ENCODE measurements at regions not wholly inside any gene's neighbourhood (a gene's known extent, or its start where the extent isn't known, plus 50 kb on each side); places are given as distances from the start of the nearest gene placed in this dataset.

DNA sequence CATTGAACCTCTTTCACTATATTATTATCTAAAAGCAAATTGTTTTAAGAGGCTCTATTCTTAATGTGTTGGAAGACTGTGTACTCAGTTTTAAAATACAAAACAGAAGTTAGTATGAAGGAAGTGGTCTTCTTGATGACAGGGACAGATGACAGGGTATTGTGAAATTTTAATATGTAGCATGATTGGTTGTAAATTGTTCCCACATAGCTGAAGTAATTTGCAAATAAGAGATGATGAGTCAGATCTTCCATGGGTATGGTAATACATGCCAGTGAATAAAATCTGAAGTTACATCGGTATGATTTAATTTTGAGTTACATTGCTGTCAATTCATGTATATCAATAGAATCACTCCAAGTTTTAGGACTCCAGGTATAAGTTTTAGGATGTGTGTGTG, 454.8 kb downstream of the AEBP2 start:
- DNase-seq (peak; percentile 31), ATAC-seq (ENCODE audit: low read depth) (no peak)
- whole genome bisulfite sequencing, 2 experiments (ENCODE audit: extremely low coverage in 2 of 2, insufficient read length in 1 of 2): no CpG with 5 or more reads among the region's 1 CpG
- H3K9me1 ChIP-seq (ENCODE audit: insufficient read depth, low read length): no peaks in the 10 kb centered on the region
- H3K4me1 ChIP-seq (ENCODE audit: control insufficient read depth, insufficient read depth, low read length): peaks cover 5% of the 10 kb centered on the region
- H2AK9ac ChIP-seq (replicated peaks; ENCODE audit: low read depth, low read length, poor library complexity): no peak overlapping the region
- ChIA-PET CTCF (interaction anchor here (0.6 to 1.1 kb wide), 2 partner anchors 8 to 27 kb away, joined by 3 to 5 read pairs; no protein-coding TSS in a partner anchor), POLR2A (ENCODE audit: unreplicated experiment) (no interaction called here)
- dilution Hi-C loops (cut with HindIII; ENCODE audit: low sequenced_read_pairs, unreplicated experiment): no loop called here
- H3K79me1 ChIP-seq (ENCODE audit: low read depth in 1 of 2, low read length in 2 of 2): no peaks in the 10 kb centered on the region
- no peak overlapping the region for H3K56ac ChIP-seq (ENCODE audit: extremely low read depth, insufficient read depth, low read length)
- no peak overlapping the region for H3K14ac ChIP-seq (replicated peaks; ENCODE audit: low read depth, low read length)
- H3K23ac ChIP-seq (ENCODE audit: low read depth, low read length): no peak overlapping the region
- no peak overlapping the region for H4K8ac ChIP-seq (ENCODE audit: low read depth in 2 of 2, low read length in 2 of 2)
- no peaks in the 10 kb centered on the region for H3K9me3 ChIP-seq (ENCODE audit: control insufficient read depth, insufficient read depth, low read length)
- no peak overlapping the region for H3K9ac ChIP-seq (ENCODE audit: low read depth, low read length)
- no peak overlapping the region for H2BK120ac ChIP-seq (ENCODE audit: low read depth, low read length)
- H4K91ac ChIP-seq (ENCODE audit: insufficient read depth, low read depth, low read length): no peak overlapping the region
- no peak overlapping the region; the same call in 1 of the 2 replicates for H3K18ac ChIP-seq (ENCODE audit: low read depth, low read length)
- H3K36me3 ChIP-seq (ENCODE audit: control insufficient read depth, insufficient read depth, low read length): no peaks in the 10 kb centered on the region
- no peak overlapping the region for H3K4me3 ChIP-seq (ENCODE audit: insufficient read depth, low read depth, low read length)
- H4K5ac ChIP-seq (ENCODE audit: low read depth, low read length): no peak overlapping the region
- no peak overlapping the region for H2AFZ ChIP-seq (replicated peaks; ENCODE audit: low read length, poor library complexity)
- H3K4ac ChIP-seq (ENCODE audit: low read depth, low read length): no peak overlapping the region
- no peak overlapping the region for H2AK5ac ChIP-seq (ENCODE audit: low read depth, low read length)
- no peak overlapping the region for H2BK15ac ChIP-seq (ENCODE audit: low read depth, low read length)
- intact Hi-C loops (cut with micrococcal nuclease): loop anchor here (5.0 to 10.0 kb wide), 2 partner anchors 137 to 319 kb away; no protein-coding TSS in a partner anchor
- TF ChIP-seq CEBPB (IDR thresholded peaks at IDR 0.05; ENCODE audit: low read depth, low read length) (peak; percentile 79), RFX5 (IDR thresholded peaks at IDR 0.05; ENCODE audit: low read depth, low read length) (no peak)
- in situ Hi-C loops (cut with MboI; ENCODE audit: low sequenced_read_pairs): loop anchor here (10.0 kb wide), 1 partner anchor 139 kb away; no protein-coding TSS in a partner anchor
- H3K27me3 ChIP-seq (ENCODE audit: control insufficient read depth, insufficient read depth, low read length): no peaks in the 10 kb centered on the region
- no TSS peak for BruUV-seq (replicated peaks)
- H4K20me1 ChIP-seq (ENCODE audit: insufficient read depth, low read length): no peaks in the 10 kb centered on the region
- no peak overlapping the region for H2BK20ac ChIP-seq (ENCODE audit: low read depth, low read length)
- H2BK5ac ChIP-seq (ENCODE audit: low read depth, low read length, poor library complexity, severe bottlenecking): no peak overlapping the region
- H3K27ac ChIP-seq (ENCODE audit: insufficient read depth, low read length): no peak overlapping the region
- H3K4me2 ChIP-seq (ENCODE audit: low read depth, low read length): no peak overlapping the region
